WTC11 (cell line): ENCODE measurements at regions not wholly inside any gene's neighbourhood (a gene's known extent, or its start where the extent isn't known, plus 50 kb on each side); places are given as distances from the start of the nearest gene placed in this dataset.

Experiments
- ATAC-seq: fragments of 200-7000 bp; cut with Tn5 transposase; 2 replicates; pipeline ENCODE4 v1.10.0; 2021; ENCODE audit warnings: mild to moderate bottlenecking, moderate library complexity
- CTCF ChIA-PET: fragments of 300-600 bp; sonication (Branson Sonifier 250); formaldehyde crosslinking; loops from one replicate; lab custom pipeline; 2021; ENCODE audit warnings: antibody characterized with exemption; lab: Charles Lee
- POLR2A ChIA-PET: fragments of 350-600 bp; sonication (Branson Sonifier 250); formaldehyde crosslinking; loops from one replicate; lab custom pipeline; 2021; ENCODE audit warnings: antibody characterized with exemption; lab: Charles Lee
- DNase-seq: peaks from one replicate; pipeline ENCODE4 v3.0.0; 2021; ENCODE audit warnings: low spot score
- H3K27ac Mint-ChIP-seq: 2 replicates; pipeline ENCODE4 v1.8.0; 2021; ENCODE audit warnings: mixed read lengths
- H3K27me3 Mint-ChIP-seq: 2 replicates; pipeline ENCODE4 v1.8.0; 2021; ENCODE audit warnings: low read depth, mild to moderate bottlenecking, moderate library complexity, mixed read lengths
- H3K36me3 Mint-ChIP-seq: 2 replicates; pipeline ENCODE4 v1.8.0; 2021; ENCODE audit warnings: mixed read lengths
- H3K4me1 Mint-ChIP-seq: 2 replicates; pipeline ENCODE4 v1.8.0; 2022; ENCODE audit warnings: mixed read lengths
- H3K4me3 Mint-ChIP-seq: 2 replicates; pipeline ENCODE4 v1.8.0; 2021; ENCODE audit warnings: mild to moderate bottlenecking, moderate library complexity, mixed read lengths
- H3K9me3 Mint-ChIP-seq: 2 replicates; pipeline ENCODE4 v1.8.0; 2021; ENCODE audit warnings: mixed read lengths
- CREB1 ChIP-seq: sonication (generic); formaldehyde crosslinking; IDR thresholded peaks from 2 replicates; pipeline ENCODE4 v1.8.0; 2023; ENCODE audit warnings: mild to moderate bottlenecking, missing genetic modification reagents
- EMX1 ChIP-seq: fragments of 250-450 bp; sonication (Bioruptor Pico); IDR thresholded peaks from 2 replicates; pipeline ENCODE4 v1.8.0; 2021; ENCODE audit warnings: mild to moderate bottlenecking
- ETV6 ChIP-seq: sonication (generic); formaldehyde crosslinking; IDR thresholded peaks from 2 replicates; pipeline ENCODE4 v1.8.1; 2022; ENCODE audit warnings: mild to moderate bottlenecking, missing genetic modification reagents
- GTF2I ChIP-seq: fragments of 250-450 bp; sonication (Bioruptor Pico); conservative IDR thresholded peaks from 2 replicates; pipeline ENCODE4 v1.4.0; 2021; ENCODE audit warnings: mild to moderate bottlenecking
- JAZF1 ChIP-seq: fragments of 250-450 bp; sonication (Bioruptor Pico); IDR thresholded peaks from 2 replicates; pipeline ENCODE4 v1.9.0; 2021; ENCODE audit warnings: moderate library complexity, mild to moderate bottlenecking, inconsistent platforms
- NR1H2 ChIP-seq: sonication (generic); formaldehyde crosslinking; IDR thresholded peaks from 2 replicates; pipeline ENCODE4 v1.9.0; 2021; ENCODE audit warnings: mild to moderate bottlenecking, moderate library complexity, missing genetic modification reagents
- PRRX2 ChIP-seq: fragments of 250-450 bp; sonication (Bioruptor Pico); IDR thresholded peaks from 2 replicates; pipeline ENCODE4 v1.8.0; 2021; ENCODE audit warnings: mild to moderate bottlenecking
- TP53 ChIP-seq: sonication (generic); formaldehyde crosslinking; IDR thresholded peaks from 2 replicates; pipeline ENCODE4 v1.8.1; 2023; ENCODE audit warnings: mild to moderate bottlenecking, missing genetic modification reagents
- ZNF317 ChIP-seq: sonication (generic); formaldehyde crosslinking; IDR thresholded peaks from 2 replicates; pipeline ENCODE4 v1.8.1; 2023; ENCODE audit warnings: low read depth, mild to moderate bottlenecking, moderate library complexity, missing genetic modification reagents, borderline replicate concordance
- ZNF396 ChIP-seq: fragments of 250-450 bp; sonication (Bioruptor Pico); IDR thresholded peaks from 2 replicates; pipeline ENCODE4 v1.8.0; 2021; ENCODE audit warnings: mild to moderate bottlenecking, moderate library complexity, borderline replicate concordance
- ZNF423 ChIP-seq: fragments of 250-450 bp; sonication (Bioruptor Pico); IDR thresholded peaks from 2 replicates; pipeline ENCODE4 v2.1.2; 2022; ENCODE audit warnings: mild to moderate bottlenecking, moderate library complexity
- TF ChIP-seq, protein P1 (sequence below): sonication (generic); formaldehyde crosslinking; IDR thresholded peaks from 2 replicates; pipeline ENCODE4 v1.8.0; 2022; ENCODE audit warnings: mild to moderate bottlenecking, missing genetic modification reagents
- TF ChIP-seq, protein P2 (sequence below): sonication (generic); formaldehyde crosslinking; IDR thresholded peaks from 2 replicates; pipeline ENCODE4 v1.8.0; 2022; ENCODE audit warnings: mild to moderate bottlenecking, missing genetic modification reagents
- TF ChIP-seq, protein P3 (sequence below): fragments of 250-450 bp; sonication (Bioruptor Pico); IDR thresholded peaks from 2 replicates; pipeline ENCODE4 v2.1.2; 2022; ENCODE audit warnings: mild to moderate bottlenecking, moderate library complexity
- TF ChIP-seq, protein P4 (sequence below): sonication (generic); formaldehyde crosslinking; IDR thresholded peaks from 2 replicates; pipeline ENCODE4 v1.8.0; 2023; ENCODE audit warnings: missing genetic modification reagents, mild to moderate bottlenecking, borderline replicate concordance
- TF ChIP-seq, protein P5 (sequence below): sonication (generic); formaldehyde crosslinking; IDR thresholded peaks from 2 replicates; pipeline ENCODE4 v1.8.0; 2022; ENCODE audit warnings: mild to moderate bottlenecking, missing genetic modification reagents
- TF ChIP-seq, protein P6 (sequence below): sonication (generic); formaldehyde crosslinking; conservative IDR thresholded peaks from 2 replicates; pipeline ENCODE4 v1.8.1; 2022; ENCODE audit warnings: mild to moderate bottlenecking, missing genetic modification reagents
- TF ChIP-seq, protein P7 (sequence below): fragments of 250-450 bp; sonication (Bioruptor Pico); IDR thresholded peaks from 2 replicates; pipeline ENCODE4 v1.9.0; 2021; ENCODE audit warnings: mild to moderate bottlenecking

DNA sequence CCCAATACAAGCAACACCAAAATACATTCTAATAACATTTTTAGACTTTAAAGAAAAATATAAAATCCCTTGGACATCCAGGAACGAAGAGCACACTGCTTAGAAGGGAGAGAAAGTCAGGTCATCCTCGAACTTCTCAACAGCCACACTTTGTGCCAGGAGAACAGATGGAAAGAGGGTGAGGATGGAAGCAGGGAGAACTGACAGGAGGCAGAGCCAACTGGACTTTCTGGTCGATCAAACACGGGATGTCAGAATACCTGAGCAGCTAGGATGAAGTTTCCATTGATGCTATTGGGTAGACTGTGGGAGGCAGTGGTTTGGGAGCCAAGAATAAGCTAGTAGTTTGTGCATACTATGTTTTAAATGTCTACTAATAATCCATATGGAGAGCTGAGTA, 111.4 kb downstream of the TOMM20 start:
- Mint-ChIP-seq H3K9me3 (peaks cover 10% of the 10 kb centered on the region), H3K4me3 (no peak overlapping the region), H3K4me1 (peaks cover 15% of the 10 kb centered on the region), H3K27me3 (no peaks in the 10 kb centered on the region; the same call in 1 of the 2 replicates), H3K36me3 (no peaks in the 10 kb centered on the region)
- DNase-seq, result no peak
- ATAC-seq, result no peak
- CTCF ChIA-PET, result no interaction called here
- POLR2A ChIA-PET, result no interaction called here
- TF ChIP-seq PRRX2 (CRISPR knock-in tag), result no peak
- TF ChIP-seq, protein P1, sequence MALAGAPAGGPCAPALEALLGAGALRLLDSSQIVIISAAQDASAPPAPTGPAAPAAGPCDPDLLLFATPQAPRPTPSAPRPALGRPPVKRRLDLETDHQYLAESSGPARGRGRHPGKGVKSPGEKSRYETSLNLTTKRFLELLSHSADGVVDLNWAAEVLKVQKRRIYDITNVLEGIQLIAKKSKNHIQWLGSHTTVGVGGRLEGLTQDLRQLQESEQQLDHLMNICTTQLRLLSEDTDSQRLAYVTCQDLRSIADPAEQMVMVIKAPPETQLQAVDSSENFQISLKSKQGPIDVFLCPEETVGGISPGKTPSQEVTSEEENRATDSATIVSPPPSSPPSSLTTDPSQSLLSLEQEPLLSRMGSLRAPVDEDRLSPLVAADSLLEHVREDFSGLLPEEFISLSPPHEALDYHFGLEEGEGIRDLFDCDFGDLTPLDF (CRISPR knock-in tag), result no peak
- TF ChIP-seq, protein P2, sequence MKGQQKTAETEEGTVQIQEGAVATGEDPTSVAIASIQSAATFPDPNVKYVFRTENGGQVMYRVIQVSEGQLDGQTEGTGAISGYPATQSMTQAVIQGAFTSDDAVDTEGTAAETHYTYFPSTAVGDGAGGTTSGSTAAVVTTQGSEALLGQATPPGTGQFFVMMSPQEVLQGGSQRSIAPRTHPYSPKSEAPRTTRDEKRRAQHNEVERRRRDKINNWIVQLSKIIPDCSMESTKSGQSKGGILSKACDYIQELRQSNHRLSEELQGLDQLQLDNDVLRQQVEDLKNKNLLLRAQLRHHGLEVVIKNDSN (CRISPR knock-in tag), result no peak
- no peak for TF ChIP-seq JAZF1 (CRISPR knock-in tag)
- TF ChIP-seq NR1H2 (CRISPR knock-in tag), result no peak
- TF ChIP-seq ETV6 (CRISPR knock-in tag), result no peak
- TF ChIP-seq EMX1 (CRISPR knock-in tag), result no peak
- TF ChIP-seq ZNF423, result no peak
- TF ChIP-seq, protein P3, sequence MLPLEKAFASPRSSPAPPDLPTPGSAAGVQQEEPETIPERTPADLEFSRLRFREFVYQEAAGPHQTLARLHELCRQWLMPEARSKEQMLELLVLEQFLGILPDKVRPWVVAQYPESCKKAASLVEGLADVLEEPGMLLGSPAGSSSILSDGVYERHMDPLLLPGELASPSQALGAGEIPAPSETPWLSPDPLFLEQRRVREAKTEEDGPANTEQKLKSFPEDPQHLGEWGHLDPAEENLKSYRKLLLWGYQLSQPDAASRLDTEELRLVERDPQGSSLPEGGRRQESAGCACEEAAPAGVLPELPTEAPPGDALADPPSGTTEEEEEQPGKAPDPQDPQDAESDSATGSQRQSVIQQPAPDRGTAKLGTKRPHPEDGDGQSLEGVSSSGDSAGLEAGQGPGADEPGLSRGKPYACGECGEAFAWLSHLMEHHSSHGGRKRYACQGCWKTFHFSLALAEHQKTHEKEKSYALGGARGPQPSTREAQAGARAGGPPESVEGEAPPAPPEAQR (CRISPR knock-in tag), result no peak
- TF ChIP-seq, protein P4, sequence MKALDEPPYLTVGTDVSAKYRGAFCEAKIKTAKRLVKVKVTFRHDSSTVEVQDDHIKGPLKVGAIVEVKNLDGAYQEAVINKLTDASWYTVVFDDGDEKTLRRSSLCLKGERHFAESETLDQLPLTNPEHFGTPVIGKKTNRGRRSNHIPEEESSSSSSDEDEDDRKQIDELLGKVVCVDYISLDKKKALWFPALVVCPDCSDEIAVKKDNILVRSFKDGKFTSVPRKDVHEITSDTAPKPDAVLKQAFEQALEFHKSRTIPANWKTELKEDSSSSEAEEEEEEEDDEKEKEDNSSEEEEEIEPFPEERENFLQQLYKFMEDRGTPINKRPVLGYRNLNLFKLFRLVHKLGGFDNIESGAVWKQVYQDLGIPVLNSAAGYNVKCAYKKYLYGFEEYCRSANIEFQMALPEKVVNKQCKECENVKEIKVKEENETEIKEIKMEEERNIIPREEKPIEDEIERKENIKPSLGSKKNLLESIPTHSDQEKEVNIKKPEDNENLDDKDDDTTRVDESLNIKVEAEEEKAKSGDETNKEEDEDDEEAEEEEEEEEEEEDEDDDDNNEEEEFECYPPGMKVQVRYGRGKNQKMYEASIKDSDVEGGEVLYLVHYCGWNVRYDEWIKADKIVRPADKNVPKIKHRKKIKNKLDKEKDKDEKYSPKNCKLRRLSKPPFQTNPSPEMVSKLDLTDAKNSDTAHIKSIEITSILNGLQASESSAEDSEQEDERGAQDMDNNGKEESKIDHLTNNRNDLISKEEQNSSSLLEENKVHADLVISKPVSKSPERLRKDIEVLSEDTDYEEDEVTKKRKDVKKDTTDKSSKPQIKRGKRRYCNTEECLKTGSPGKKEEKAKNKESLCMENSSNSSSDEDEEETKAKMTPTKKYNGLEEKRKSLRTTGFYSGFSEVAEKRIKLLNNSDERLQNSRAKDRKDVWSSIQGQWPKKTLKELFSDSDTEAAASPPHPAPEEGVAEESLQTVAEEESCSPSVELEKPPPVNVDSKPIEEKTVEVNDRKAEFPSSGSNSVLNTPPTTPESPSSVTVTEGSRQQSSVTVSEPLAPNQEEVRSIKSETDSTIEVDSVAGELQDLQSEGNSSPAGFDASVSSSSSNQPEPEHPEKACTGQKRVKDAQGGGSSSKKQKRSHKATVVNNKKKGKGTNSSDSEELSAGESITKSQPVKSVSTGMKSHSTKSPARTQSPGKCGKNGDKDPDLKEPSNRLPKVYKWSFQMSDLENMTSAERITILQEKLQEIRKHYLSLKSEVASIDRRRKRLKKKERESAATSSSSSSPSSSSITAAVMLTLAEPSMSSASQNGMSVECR (CRISPR knock-in tag), result no peak
- TF ChIP-seq GTF2I (CRISPR knock-in tag), result no peak
- TF ChIP-seq, protein P5, sequence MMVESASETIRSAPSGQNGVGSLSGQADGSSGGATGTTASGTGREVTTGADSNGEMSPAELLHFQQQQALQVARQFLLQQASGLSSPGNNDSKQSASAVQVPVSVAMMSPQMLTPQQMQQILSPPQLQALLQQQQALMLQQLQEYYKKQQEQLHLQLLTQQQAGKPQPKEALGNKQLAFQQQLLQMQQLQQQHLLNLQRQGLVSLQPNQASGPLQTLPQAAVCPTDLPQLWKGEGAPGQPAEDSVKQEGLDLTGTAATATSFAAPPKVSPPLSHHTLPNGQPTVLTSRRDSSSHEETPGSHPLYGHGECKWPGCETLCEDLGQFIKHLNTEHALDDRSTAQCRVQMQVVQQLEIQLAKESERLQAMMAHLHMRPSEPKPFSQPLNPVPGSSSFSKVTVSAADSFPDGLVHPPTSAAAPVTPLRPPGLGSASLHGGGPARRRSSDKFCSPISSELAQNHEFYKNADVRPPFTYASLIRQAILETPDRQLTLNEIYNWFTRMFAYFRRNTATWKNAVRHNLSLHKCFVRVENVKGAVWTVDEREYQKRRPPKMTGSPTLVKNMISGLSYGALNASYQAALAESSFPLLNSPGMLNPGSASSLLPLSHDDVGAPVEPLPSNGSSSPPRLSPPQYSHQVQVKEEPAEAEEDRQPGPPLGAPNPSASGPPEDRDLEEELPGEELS (CRISPR knock-in tag), result no peak
- TF ChIP-seq, all 79 proteins: peak for 0
- no peak overlapping the region for H3K27ac Mint-ChIP-seq

DNA sequence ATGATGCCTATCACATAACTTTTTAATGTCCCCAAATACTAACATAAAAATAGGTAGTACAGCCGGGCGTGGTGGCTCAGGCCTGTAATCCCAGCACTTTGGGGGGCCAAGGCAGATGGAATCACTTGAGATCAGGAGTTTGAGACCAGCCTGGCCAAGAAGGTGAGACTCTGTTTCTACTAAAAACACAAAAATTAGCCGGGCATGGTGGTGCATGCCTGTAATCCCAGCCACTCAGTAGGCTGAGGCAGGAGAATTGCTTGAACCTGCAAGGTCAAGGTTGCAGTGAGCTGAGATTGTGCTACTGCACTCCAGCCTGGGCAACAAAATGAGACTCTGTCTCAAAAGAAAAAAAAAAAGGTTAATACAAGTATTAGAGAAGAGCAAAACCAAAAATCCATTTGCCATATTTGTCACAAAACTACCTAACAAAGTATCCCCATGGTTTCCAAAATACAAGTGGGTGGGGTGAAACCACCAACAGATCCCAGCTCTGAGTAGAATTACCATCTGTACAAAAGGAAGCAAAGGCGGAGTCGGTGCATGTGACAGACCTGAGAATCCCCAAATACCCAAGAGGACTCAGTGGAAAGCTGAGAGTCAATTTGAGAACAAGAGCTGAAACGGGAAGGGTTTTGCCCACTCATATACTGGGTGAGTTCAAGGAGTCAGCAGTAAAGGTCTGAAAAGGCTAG, 113.2 kb downstream of the TOMM20 start:
- Mint-ChIP-seq H3K36me3 (no peaks in the 10 kb centered on the region), H3K4me1 (peaks cover 15% of the 10 kb centered on the region), H3K9me3 (peaks cover 10% of the 10 kb centered on the region), H3K27me3 (no peaks in the 10 kb centered on the region; the same call in 1 of the 2 replicates), H3K27ac (no peak overlapping the region), H3K4me3 (no peak overlapping the region)
- CTCF ChIA-PET, result no interaction called here
- DNase-seq, result no peak
- TF ChIP-seq, protein P3 (CRISPR knock-in tag), result no peak
- TF ChIP-seq ZNF396 (no peak), ZNF317 (no peak), CREB1 (CRISPR knock-in tag) (no peak), TP53 (CRISPR knock-in tag) (no peak)
- TF ChIP-seq, protein P6, sequence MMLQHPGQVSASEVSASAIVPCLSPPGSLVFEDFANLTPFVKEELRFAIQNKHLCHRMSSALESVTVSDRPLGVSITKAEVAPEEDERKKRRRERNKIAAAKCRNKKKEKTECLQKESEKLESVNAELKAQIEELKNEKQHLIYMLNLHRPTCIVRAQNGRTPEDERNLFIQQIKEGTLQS (CRISPR knock-in tag), result no peak
- TF ChIP-seq, protein P7, sequence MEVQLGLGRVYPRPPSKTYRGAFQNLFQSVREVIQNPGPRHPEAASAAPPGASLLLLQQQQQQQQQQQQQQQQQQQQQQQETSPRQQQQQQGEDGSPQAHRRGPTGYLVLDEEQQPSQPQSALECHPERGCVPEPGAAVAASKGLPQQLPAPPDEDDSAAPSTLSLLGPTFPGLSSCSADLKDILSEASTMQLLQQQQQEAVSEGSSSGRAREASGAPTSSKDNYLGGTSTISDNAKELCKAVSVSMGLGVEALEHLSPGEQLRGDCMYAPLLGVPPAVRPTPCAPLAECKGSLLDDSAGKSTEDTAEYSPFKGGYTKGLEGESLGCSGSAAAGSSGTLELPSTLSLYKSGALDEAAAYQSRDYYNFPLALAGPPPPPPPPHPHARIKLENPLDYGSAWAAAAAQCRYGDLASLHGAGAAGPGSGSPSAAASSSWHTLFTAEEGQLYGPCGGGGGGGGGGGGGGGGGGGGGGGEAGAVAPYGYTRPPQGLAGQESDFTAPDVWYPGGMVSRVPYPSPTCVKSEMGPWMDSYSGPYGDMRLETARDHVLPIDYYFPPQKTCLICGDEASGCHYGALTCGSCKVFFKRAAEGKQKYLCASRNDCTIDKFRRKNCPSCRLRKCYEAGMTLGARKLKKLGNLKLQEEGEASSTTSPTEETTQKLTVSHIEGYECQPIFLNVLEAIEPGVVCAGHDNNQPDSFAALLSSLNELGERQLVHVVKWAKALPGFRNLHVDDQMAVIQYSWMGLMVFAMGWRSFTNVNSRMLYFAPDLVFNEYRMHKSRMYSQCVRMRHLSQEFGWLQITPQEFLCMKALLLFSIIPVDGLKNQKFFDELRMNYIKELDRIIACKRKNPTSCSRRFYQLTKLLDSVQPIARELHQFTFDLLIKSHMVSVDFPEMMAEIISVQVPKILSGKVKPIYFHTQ (CRISPR knock-in tag), result no peak
- POLR2A ChIA-PET, result no interaction called here
- no peak for ATAC-seq
